ENCODE measurements at regions not wholly inside any gene's neighbourhood (a gene's known extent, or its start where the extent isn't known, plus 50 kb on each side); places are given as distances from the start of the nearest gene placed in this dataset.

DNA sequence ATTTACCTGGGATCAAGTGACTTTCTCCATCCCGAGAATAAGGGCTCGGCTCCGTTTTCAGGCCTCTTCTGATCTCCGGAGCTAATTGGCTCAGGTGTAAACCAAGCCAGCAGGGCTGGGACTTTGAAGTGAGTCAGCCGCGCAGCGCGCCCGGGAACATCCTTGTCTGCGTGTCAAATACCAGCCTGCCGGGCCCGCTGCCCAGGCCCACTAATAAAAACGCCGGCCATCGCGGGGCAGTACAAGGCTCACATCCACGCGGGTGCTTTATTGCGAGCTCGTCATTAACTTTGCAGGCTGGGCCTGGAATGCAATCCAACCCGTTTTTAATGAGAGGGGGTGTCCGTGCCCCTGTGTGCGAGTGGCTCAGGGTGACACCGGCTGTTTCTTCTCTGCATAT is 416.8 kb downstream of the IRX2 start:
- TF ChIP-seq EZH2 (optimal IDR thresholded peaks at IDR 0.05; ENCODE audit: low read depth, low read length): no peak
- TF ChIP-seq, protein P1, sequence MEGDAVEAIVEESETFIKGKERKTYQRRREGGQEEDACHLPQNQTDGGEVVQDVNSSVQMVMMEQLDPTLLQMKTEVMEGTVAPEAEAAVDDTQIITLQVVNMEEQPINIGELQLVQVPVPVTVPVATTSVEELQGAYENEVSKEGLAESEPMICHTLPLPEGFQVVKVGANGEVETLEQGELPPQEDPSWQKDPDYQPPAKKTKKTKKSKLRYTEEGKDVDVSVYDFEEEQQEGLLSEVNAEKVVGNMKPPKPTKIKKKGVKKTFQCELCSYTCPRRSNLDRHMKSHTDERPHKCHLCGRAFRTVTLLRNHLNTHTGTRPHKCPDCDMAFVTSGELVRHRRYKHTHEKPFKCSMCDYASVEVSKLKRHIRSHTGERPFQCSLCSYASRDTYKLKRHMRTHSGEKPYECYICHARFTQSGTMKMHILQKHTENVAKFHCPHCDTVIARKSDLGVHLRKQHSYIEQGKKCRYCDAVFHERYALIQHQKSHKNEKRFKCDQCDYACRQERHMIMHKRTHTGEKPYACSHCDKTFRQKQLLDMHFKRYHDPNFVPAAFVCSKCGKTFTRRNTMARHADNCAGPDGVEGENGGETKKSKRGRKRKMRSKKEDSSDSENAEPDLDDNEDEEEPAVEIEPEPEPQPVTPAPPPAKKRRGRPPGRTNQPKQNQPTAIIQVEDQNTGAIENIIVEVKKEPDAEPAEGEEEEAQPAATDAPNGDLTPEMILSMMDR (IDR thresholded peaks at IDR 0.05; ENCODE audit: low read length): no peak
